ENCODE measurements at regions not wholly inside any gene's neighbourhood (a gene's known extent, or its start where the extent isn't known, plus 50 kb on each side); places are given as distances from the start of the nearest gene placed in this dataset.

- peaks cover 0 to 1% of the 10 kb centered on the region in 2 donors for H3K36me3 Mint-ChIP-seq (ENCODE audit: insufficient read depth in 2 of 2)
- peaks cover 0 to 2% of the 10 kb centered on the region in 2 donors for H3K9me3 Mint-ChIP-seq
- no peaks in the 10 kb centered on the region for H3K4me1 Mint-ChIP-seq (ENCODE audit: low read depth)
- no peaks in the 10 kb centered on the region for H3K27me3 Mint-ChIP-seq (ENCODE audit: low read depth)
- no peak overlapping the region for H3K27ac Mint-ChIP-seq
- H3K4me3 Mint-ChIP-seq: no peak overlapping the region
- no peak for ATAC-seq (replicated peaks in 1 of 2)
- no peak for DNase-seq
Observed at GRCh38 chr1:71345491-71345890, 264.7 kb upstream of the ZRANB2 start.

GRCh38 chr1:71343686-71344416, 263.0 kb upstream of the ZRANB2 start:
- ATAC-seq (replicated peaks in 1 of 2): no peak
- Mint-ChIP-seq H3K4me1 (ENCODE audit: low read depth) (no peaks in the 10 kb centered on the region), H3K4me3 (no peak overlapping the region), H3K9me3 (peaks cover 0 to 4% of the 10 kb centered on the region in 2 donors), H3K27me3 (ENCODE audit: low read depth) (no peaks in the 10 kb centered on the region), H3K27ac (no peak overlapping the region), H3K36me3 (ENCODE audit: insufficient read depth in 2 of 2) (peaks cover 1 to 4% of the 10 kb centered on the region in 2 donors)
- DNase-seq: no peak

GRCh38 chr1:71339238-71339637, 258.4 kb upstream of the ZRANB2 start:
- DNase-seq: no peak
- Mint-ChIP-seq H3K27ac (no peak overlapping the region), H3K4me1 (ENCODE audit: low read depth) (no peaks in the 10 kb centered on the region), H3K9me3 (peaks cover 0 to 4% of the 10 kb centered on the region in 2 donors), H3K27me3 (ENCODE audit: low read depth) (no peaks in the 10 kb centered on the region), H3K36me3 (ENCODE audit: insufficient read depth in 2 of 2) (peaks cover 1 to 4% of the 10 kb centered on the region in 2 donors), H3K4me3 (no peak overlapping the region)
- ATAC-seq (replicated peaks in 1 of 2): no peak

DNA sequence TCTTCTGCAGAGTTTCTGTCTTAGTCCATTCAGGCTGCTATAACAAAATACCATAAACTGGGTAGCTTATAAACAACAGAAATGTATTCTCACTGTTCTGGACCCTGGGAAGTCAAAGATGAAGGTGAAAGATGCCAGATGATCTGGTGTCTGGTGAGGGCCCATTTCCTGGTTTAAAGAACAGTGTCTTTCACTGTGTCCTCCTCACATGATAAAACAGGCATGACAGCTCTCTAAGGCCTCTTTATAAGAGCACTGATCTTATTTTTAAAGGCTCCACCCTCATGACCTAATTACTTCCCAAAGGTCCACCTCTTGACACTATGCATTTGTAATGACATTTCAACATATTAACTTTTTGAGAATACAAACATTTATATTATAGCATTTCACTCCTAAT, 250.2 kb upstream of the ZRANB2 start:
- H3K36me3 Mint-ChIP-seq (ENCODE audit: insufficient read depth in 2 of 2): peaks cover 0 to 1% of the 10 kb centered on the region in 2 donors
- no peak overlapping the region for H3K27ac Mint-ChIP-seq
- no peak for DNase-seq
- H3K27me3 Mint-ChIP-seq (ENCODE audit: low read depth): no peaks in the 10 kb centered on the region
- no peak for ATAC-seq (replicated peaks in 1 of 2)
- H3K4me3 Mint-ChIP-seq: no peak overlapping the region
- H3K9me3 Mint-ChIP-seq: peaks cover 6 to 8% of the 10 kb centered on the region in 2 donors
- no peaks in the 10 kb centered on the region for H3K4me1 Mint-ChIP-seq (ENCODE audit: low read depth)

GRCh38 chr1:71324671-71325267, 243.9 kb upstream of the ZRANB2 start:
- DNase-seq (no peak), ATAC-seq (replicated peaks in 1 of 2) (no peak)
- Mint-ChIP-seq H3K4me1 (ENCODE audit: low read depth) (no peaks in the 10 kb centered on the region), H3K27me3 (ENCODE audit: low read depth) (no peaks in the 10 kb centered on the region), H3K36me3 (ENCODE audit: insufficient read depth in 2 of 2) (peaks cover 2% of the 10 kb centered on the region in 2 donors), H3K4me3 (no peak overlapping the region), H3K27ac (no peak overlapping the region), H3K9me3 (peaks cover 15 to 18% of the 10 kb centered on the region in 2 donors)

- Mint-ChIP-seq H3K9me3 (peaks cover 2 to 4% of the 10 kb centered on the region in 2 donors), H3K4me3 (no peak overlapping the region), H3K27me3 (ENCODE audit: low read depth) (no peaks in the 10 kb centered on the region), H3K27ac (no peak overlapping the region), H3K36me3 (ENCODE audit: insufficient read depth in 2 of 2) (peaks cover 0 to 1% of the 10 kb centered on the region in 2 donors), H3K4me1 (ENCODE audit: low read depth) (no peaks in the 10 kb centered on the region)
- DNase-seq (no peak), ATAC-seq (replicated peaks in 1 of 2) (no peak)
Observed at GRCh38 chr1:71312545-71312944, 231.7 kb upstream of the ZRANB2 start.

GRCh38 chr1:71311376-71311775, 230.5 kb upstream of the ZRANB2 start:
- no peaks in the 10 kb centered on the region for H3K27me3 Mint-ChIP-seq (ENCODE audit: low read depth)
- ATAC-seq (replicated peaks in 1 of 2) (no peak), DNase-seq (no peak)
- H3K9me3 Mint-ChIP-seq: peaks cover 2% of the 10 kb centered on the region in 2 donors
- no peak overlapping the region for H3K27ac Mint-ChIP-seq
- H3K36me3 Mint-ChIP-seq (ENCODE audit: insufficient read depth in 2 of 2): peaks cover 0 to 1% of the 10 kb centered on the region in 2 donors
- no peak overlapping the region for H3K4me3 Mint-ChIP-seq
- H3K4me1 Mint-ChIP-seq (ENCODE audit: low read depth): no peaks in the 10 kb centered on the region

DNA sequence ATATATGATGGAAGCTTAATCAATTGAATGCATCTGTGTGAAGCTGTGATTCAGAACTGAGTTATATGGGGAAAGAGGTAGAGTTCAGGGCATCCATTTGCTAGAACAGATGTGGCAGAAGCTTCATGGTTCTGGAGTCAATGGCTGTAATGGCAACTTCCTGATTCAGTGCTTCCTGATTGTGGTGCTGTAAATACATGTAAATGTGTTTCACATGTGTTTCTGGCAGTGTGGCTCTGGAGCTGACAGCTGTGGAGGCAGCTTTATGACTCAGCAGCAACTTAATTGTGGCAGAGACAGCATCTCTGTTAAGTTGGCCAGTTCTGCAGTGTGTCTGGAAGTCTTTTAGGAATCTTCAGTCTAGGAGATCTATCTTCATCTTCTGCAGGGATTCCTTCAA, 226.6 kb upstream of the ZRANB2 start:
- Mint-ChIP-seq H3K27me3 (ENCODE audit: low read depth) (no peaks in the 10 kb centered on the region), H3K9me3 (peaks cover 0 to 2% of the 10 kb centered on the region in 2 donors), H3K36me3 (ENCODE audit: insufficient read depth in 2 of 2) (no peaks in the 10 kb centered on the region), H3K27ac (no peak overlapping the region), H3K4me3 (no peak overlapping the region), H3K4me1 (ENCODE audit: low read depth) (no peaks in the 10 kb centered on the region)
- ATAC-seq (replicated peaks in 1 of 2) (no peak), DNase-seq (no peak)

- Mint-ChIP-seq H3K36me3 (ENCODE audit: insufficient read depth in 2 of 2) (no peaks in the 10 kb centered on the region), H3K4me3 (no peak overlapping the region), H3K4me1 (ENCODE audit: low read depth) (no peaks in the 10 kb centered on the region), H3K27me3 (ENCODE audit: low read depth) (no peaks in the 10 kb centered on the region), H3K27ac (no peak overlapping the region), H3K9me3 (peaks cover 0 to 2% of the 10 kb centered on the region in 2 donors)
- ATAC-seq (replicated peaks in 1 of 2) (no peak), DNase-seq (no peak)
Observed at GRCh38 chr1:71304125-71304524, 223.3 kb upstream of the ZRANB2 start.

DNA sequence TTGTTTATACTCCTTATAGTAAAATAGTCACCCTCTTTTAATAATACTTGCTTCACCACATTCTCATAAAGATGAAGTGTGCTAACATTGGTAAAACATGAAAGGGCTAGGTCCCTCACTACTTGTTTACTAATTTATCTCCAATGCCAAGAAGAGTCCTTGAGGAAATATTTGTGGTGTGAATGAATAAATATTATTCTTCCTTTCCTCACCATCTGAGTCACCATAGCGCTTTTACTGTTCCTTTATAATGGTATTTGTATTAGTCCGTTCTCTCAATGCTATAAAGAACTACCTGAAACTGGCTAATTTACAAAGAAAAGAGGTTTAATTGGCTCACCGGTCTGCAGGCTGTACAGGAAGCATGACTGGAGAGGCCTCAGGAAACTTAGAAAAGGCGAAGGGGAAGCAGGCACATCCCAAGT, 222.8 kb upstream of the ZRANB2 start:
- Mint-ChIP-seq H3K4me3 (no peak overlapping the region), H3K27ac (no peak overlapping the region), H3K9me3 (no peaks in the 10 kb centered on the region), H3K36me3 (ENCODE audit: insufficient read depth in 2 of 2) (no peaks in the 10 kb centered on the region), H3K4me1 (ENCODE audit: low read depth) (no peaks in the 10 kb centered on the region), H3K27me3 (ENCODE audit: low read depth) (no peaks in the 10 kb centered on the region)
- DNase-seq (no peak), ATAC-seq (replicated peaks in 1 of 2) (no peak)

DNA sequence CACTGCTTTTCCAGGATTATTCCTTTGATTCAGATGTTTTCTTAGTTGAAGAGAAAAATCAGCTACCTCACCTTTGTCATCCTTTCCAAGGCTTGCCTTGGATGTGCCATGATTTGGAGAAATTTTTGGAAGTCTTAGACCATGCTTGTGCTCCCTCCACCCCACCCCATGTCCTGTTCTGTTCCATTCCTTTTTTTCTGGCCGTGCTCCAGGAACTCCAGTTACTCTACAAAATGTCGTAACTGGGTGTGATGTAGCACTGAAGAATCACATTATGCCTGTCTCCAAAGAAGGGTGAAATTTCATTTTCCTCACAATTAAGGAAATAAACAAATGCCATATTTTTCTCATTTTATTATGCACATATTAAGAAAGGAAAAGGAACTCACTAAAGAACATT, 217.8 kb upstream of the ZRANB2 start:
- no peak for ATAC-seq (replicated peaks in 1 of 2)
- DNase-seq: no peak
- Mint-ChIP-seq H3K4me1 (ENCODE audit: low read depth) (no peaks in the 10 kb centered on the region), H3K36me3 (ENCODE audit: insufficient read depth in 2 of 2) (no peaks in the 10 kb centered on the region), H3K27ac (no peak overlapping the region), H3K4me3 (no peak overlapping the region), H3K27me3 (ENCODE audit: low read depth) (no peaks in the 10 kb centered on the region), H3K9me3 (peaks cover 2 to 3% of the 10 kb centered on the region in 2 donors)

GRCh38 chr1:71296551-71297134, 215.8 kb upstream of the ZRANB2 start:
- H3K36me3 Mint-ChIP-seq (ENCODE audit: insufficient read depth in 2 of 2): no peaks in the 10 kb centered on the region
- peaks cover 2 to 6% of the 10 kb centered on the region in 2 donors for H3K9me3 Mint-ChIP-seq
- no peak for DNase-seq
- no peak overlapping the region for H3K4me3 Mint-ChIP-seq
- H3K27me3 Mint-ChIP-seq (ENCODE audit: low read depth): no peaks in the 10 kb centered on the region
- no peaks in the 10 kb centered on the region for H3K4me1 Mint-ChIP-seq (ENCODE audit: low read depth)
- no peak overlapping the region for H3K27ac Mint-ChIP-seq
- ATAC-seq (replicated peaks in 1 of 2): no peak

- H3K27ac Mint-ChIP-seq: no peak overlapping the region
- no peak for ATAC-seq (replicated peaks in 1 of 2)
- DNase-seq: no peak
- no peaks in the 10 kb centered on the region for H3K36me3 Mint-ChIP-seq (ENCODE audit: insufficient read depth in 2 of 2)
- H3K9me3 Mint-ChIP-seq: peaks cover 2 to 10% of the 10 kb centered on the region in 2 donors
- H3K27me3 Mint-ChIP-seq (ENCODE audit: low read depth): no peaks in the 10 kb centered on the region
- H3K4me1 Mint-ChIP-seq (ENCODE audit: low read depth): no peaks in the 10 kb centered on the region
- H3K4me3 Mint-ChIP-seq: no peak overlapping the region
Observed at GRCh38 chr1:71295350-71295749, 214.5 kb upstream of the ZRANB2 start.

Data from activated T-cell treated with anti-CD3 and anti-CD28 coated beads, Interleukin-2, amount 50 U/mL, for 72 hours (primary cell).